Lower lobe of right lung (tissue), 2 donors: ENCODE measurements at regions not wholly inside any gene's neighbourhood (a gene's known extent, or its start where the extent isn't known, plus 50 kb on each side); places are given as distances from the start of the nearest gene placed in this dataset.

Experiments
- ATAC-seq, 2 donors: fragments of 200-7000 bp; cut with Tn5 transposase; one replicate each; pipeline ENCODE4 v1.9.1; 2020 to 2022; ENCODE audit warnings: mild to moderate bottlenecking in 2 of 2, moderate library complexity in 2 of 2
- DNase-seq: peaks from one replicate; pipeline ENCODE4 v3.0.0-alpha.2; 2020
- H3K27ac ChIP-seq: fragments of 200-600 bp; one replicate; pipeline ENCODE4 v1.8.0; 2022
- H3K27me3 ChIP-seq: fragments of 200-600 bp; one replicate; pipeline ENCODE4 v1.8.0; 2022; ENCODE audit warnings: low read depth
- H3K36me3 ChIP-seq: fragments of 200-600 bp; one replicate; pipeline ENCODE4 v1.8.0; 2022; ENCODE audit warnings: mild to moderate bottlenecking
- H3K4me1 ChIP-seq: fragments of 200-600 bp; one replicate; pipeline ENCODE4 v1.8.0; 2022
- H3K4me3 ChIP-seq: fragments of 200-600 bp; one replicate; pipeline ENCODE4 v1.8.0; 2022; ENCODE audit warnings: mild to moderate bottlenecking
- H3K9me3 ChIP-seq: fragments of 200-600 bp; one replicate; pipeline ENCODE4 v1.8.0; 2022
- CTCF ChIP-seq: fragments of 200-600 bp; IDR thresholded peaks from one replicate; pipeline ENCODE4 v1.8.0; 2022; ENCODE audit warnings: antibody characterized with exemption, mild to moderate bottlenecking
- intact Hi-C: fragments of 100-400 bp; cut with DNase I; formaldehyde crosslinking; loops from one replicate; pipeline ENCODE4 v1.11.0; 2022
- donor health status: DM: no; HTN: yes; CAD: no; lungs with severe emphysema.

GRCh38 chr4:188197566-188197965 lies 58.3 kb downstream of the TRIML1 start:
- intact Hi-C loops = no loop called here

GRCh38 chr4:188198982-188199792 lies 59.9 kb downstream of the TRIML1 start:
- intact Hi-C loops = no loop called here

More at GRCh38 chr4:188197566-188197965, 58.3 kb downstream of the TRIML1 start:
- Histone ChIP-seq H3K4me1 (no peaks in the 10 kb centered on the region), H3K4me3 (no peak overlapping the region), H3K9me3 (no peaks in the 10 kb centered on the region), H3K36me3 (no peaks in the 10 kb centered on the region), H3K27me3 (no peaks in the 10 kb centered on the region), H3K27ac (no peak overlapping the region)
- no peak for TF ChIP-seq CTCF
- ATAC-seq (no peak), DNase-seq (no peak)

GRCh38 chr4:188201851-188202250 lies 62.6 kb downstream of the TRIML1 start:
- intact Hi-C loops = no loop called here
- DNase-seq (no peak), ATAC-seq (no peak)
- TF ChIP-seq CTCF = no peak
- Histone ChIP-seq H3K36me3 (no peaks in the 10 kb centered on the region), H3K4me3 (no peak overlapping the region), H3K4me1 (no peaks in the 10 kb centered on the region), H3K9me3 (no peaks in the 10 kb centered on the region), H3K27ac (no peak overlapping the region), H3K27me3 (no peaks in the 10 kb centered on the region)

More at GRCh38 chr4:188198982-188199792, 59.9 kb downstream of the TRIML1 start:
- Histone ChIP-seq H3K9me3 (no peaks in the 10 kb centered on the region), H3K27ac (no peak overlapping the region), H3K27me3 (no peaks in the 10 kb centered on the region), H3K4me1 (no peaks in the 10 kb centered on the region), H3K4me3 (no peak overlapping the region), H3K36me3 (no peaks in the 10 kb centered on the region)
- no peak for TF ChIP-seq CTCF
- DNase-seq (no peak), ATAC-seq (no peak)

- ATAC-seq (peak in 1 of 2 donors; percentile 23), DNase-seq (no peak)
- Histone ChIP-seq H3K4me3 (no peak overlapping the region), H3K27ac (no peak overlapping the region), H3K36me3 (no peaks in the 10 kb centered on the region), H3K9me3 (no peaks in the 10 kb centered on the region), H3K4me1 (no peaks in the 10 kb centered on the region), H3K27me3 (no peaks in the 10 kb centered on the region)
- TF ChIP-seq CTCF = no peak
- intact Hi-C loops = no loop called here
Measured at GRCh38 chr4:188206783-188207182, 67.5 kb downstream of the TRIML1 start.

GRCh38 chr4:188214861-188215260 lies 75.6 kb downstream of the TRIML1 start:
- no peaks in the 10 kb centered on the region for H3K4me1 ChIP-seq
- no peak for ATAC-seq

More at GRCh38 chr4:188214861-188215260, 75.6 kb downstream of the TRIML1 start:
- Histone ChIP-seq H3K9me3 (no peaks in the 10 kb centered on the region), H3K4me3 (no peak overlapping the region), H3K36me3 (no peaks in the 10 kb centered on the region), H3K27ac (no peak overlapping the region), H3K27me3 (no peaks in the 10 kb centered on the region)
- DNase-seq = no peak
- intact Hi-C loops = no loop called here
- TF ChIP-seq CTCF = no peak
